ENCODE measurements at regions not wholly inside any gene's neighbourhood (a gene's known extent, or its start where the extent isn't known, plus 50 kb on each side); places are given as distances from the start of the nearest gene placed in this dataset.

GRCh38 chr6:115704028-115704427, 356.7 kb downstream of the FRK start:
- H3K4ac ChIP-seq (ENCODE audit: low read depth, low read length): no peak overlapping the region

GRCh38 chr6:115691433-115691832, 369.3 kb downstream of the FRK start:
- H3K4ac ChIP-seq (ENCODE audit: low read depth, low read length): no peak overlapping the region
- no peak overlapping the region for H3K4me3 ChIP-seq (ENCODE audit: low read depth, low read length)
- H4K8ac ChIP-seq (ENCODE audit: low read depth, low read length): no peak overlapping the region
- no peak overlapping the region for H3K9ac ChIP-seq (ENCODE audit: low read length)
- no peaks in the 10 kb centered on the region for H3K36me3 ChIP-seq (ENCODE audit: control insufficient read depth in 1 of 2, insufficient read depth in 2 of 2, low read length in 2 of 2)
- no peak overlapping the region for H2AFZ ChIP-seq (ENCODE audit: insufficient read depth, low read length, poor library complexity)
- H3K9me3 ChIP-seq (ENCODE audit: insufficient read depth, low read depth, low read length): no peaks in the 10 kb centered on the region
- H4K91ac ChIP-seq (ENCODE audit: low read depth, low read length): no peak overlapping the region
- no peak overlapping the region for H3K14ac ChIP-seq (ENCODE audit: low read length)
- H3K23ac ChIP-seq (ENCODE audit: low read length): no peak overlapping the region
- H3K27ac ChIP-seq (ENCODE audit: low read depth, low read length): no peak overlapping the region
- no peak overlapping the region for H4K12ac ChIP-seq (ENCODE audit: low read depth, low read length)
- no peak for DNase-seq
- no peak overlapping the region for H2BK12ac ChIP-seq (ENCODE audit: low read length)
- H3K27me3 ChIP-seq (ENCODE audit: insufficient read depth, low read length): no peaks in the 10 kb centered on the region
- no peaks in the 10 kb centered on the region for H3K79me1 ChIP-seq (ENCODE audit: low read length)
- no peak overlapping the region for H2BK5ac ChIP-seq (ENCODE audit: low read depth, low read length, poor library complexity)
- H3K4me1 ChIP-seq (ENCODE audit: control insufficient read depth in 1 of 2, insufficient read depth in 2 of 2, low read length in 2 of 2): no peaks in the 10 kb centered on the region
- no peak overlapping the region for H2AK5ac ChIP-seq (ENCODE audit: low read length)
- no peaks in the 10 kb centered on the region for H3K79me2 ChIP-seq (ENCODE audit: control insufficient read depth, insufficient read depth, low read length, poor library complexity)
- H3K18ac ChIP-seq (ENCODE audit: low read length): no peak overlapping the region
- H3K4me2 ChIP-seq (ENCODE audit: low read length): no peak overlapping the region
- H2BK120ac ChIP-seq (ENCODE audit: insufficient read depth, low read length, poor library complexity): no peak overlapping the region

More at GRCh38 chr6:115704028-115704427, 356.7 kb downstream of the FRK start:
- H3K36me3 ChIP-seq (ENCODE audit: control insufficient read depth in 1 of 2, insufficient read depth in 2 of 2, low read length in 2 of 2): no peaks in the 10 kb centered on the region
- H4K8ac ChIP-seq (ENCODE audit: low read depth, low read length): no peak overlapping the region
- no peak overlapping the region for H3K9ac ChIP-seq (ENCODE audit: low read length)
- H3K4me2 ChIP-seq (ENCODE audit: low read length): no peak overlapping the region
- H2AFZ ChIP-seq (ENCODE audit: insufficient read depth, low read length, poor library complexity): no peak overlapping the region
- no peaks in the 10 kb centered on the region for H3K79me1 ChIP-seq (ENCODE audit: low read length)
- no peak overlapping the region for H3K4me3 ChIP-seq (ENCODE audit: low read depth, low read length)
- H3K27ac ChIP-seq (ENCODE audit: low read depth, low read length): no peak overlapping the region
- no peak overlapping the region for H2BK120ac ChIP-seq (ENCODE audit: insufficient read depth, low read length, poor library complexity)
- H2AK5ac ChIP-seq (ENCODE audit: low read length): no peak overlapping the region
- peaks cover 3% of the 10 kb centered on the region for H3K9me3 ChIP-seq (ENCODE audit: insufficient read depth, low read depth, low read length)
- H4K12ac ChIP-seq (ENCODE audit: low read depth, low read length): no peak overlapping the region
- no peak overlapping the region for H3K18ac ChIP-seq (ENCODE audit: low read length)
- H3K27me3 ChIP-seq (ENCODE audit: insufficient read depth, low read length): no peaks in the 10 kb centered on the region
- DNase-seq: no peak
- no peak overlapping the region for H2BK12ac ChIP-seq (ENCODE audit: low read length)
- no peak overlapping the region for H4K91ac ChIP-seq (ENCODE audit: low read depth, low read length)
- no peak overlapping the region for H3K14ac ChIP-seq (ENCODE audit: low read length)
- no peak overlapping the region for H2BK5ac ChIP-seq (ENCODE audit: low read depth, low read length, poor library complexity)
- no peaks in the 10 kb centered on the region for H3K79me2 ChIP-seq (ENCODE audit: control insufficient read depth, insufficient read depth, low read length, poor library complexity)
- H3K4me1 ChIP-seq (ENCODE audit: control insufficient read depth in 1 of 2, insufficient read depth in 2 of 2, low read length in 2 of 2): no peaks in the 10 kb centered on the region
- no CpG with 5 or more reads among the region's 3 CpGs for WGBS (ENCODE audit: extremely low coverage, insufficient coverage, insufficient read length)
- no peak overlapping the region for H3K23ac ChIP-seq (ENCODE audit: low read length)

GRCh38 chr6:115690854-115691253, 369.8 kb downstream of the FRK start:
- H3K9ac ChIP-seq (ENCODE audit: low read length): no peak overlapping the region
- no peaks in the 10 kb centered on the region for H3K36me3 ChIP-seq (ENCODE audit: control insufficient read depth in 1 of 2, insufficient read depth in 2 of 2, low read length in 2 of 2)
- H3K4me3 ChIP-seq (ENCODE audit: low read depth, low read length): no peak overlapping the region
- no peaks in the 10 kb centered on the region for H3K27me3 ChIP-seq (ENCODE audit: insufficient read depth, low read length)
- no peak overlapping the region for H3K4me2 ChIP-seq (ENCODE audit: low read length)
- H4K12ac ChIP-seq (ENCODE audit: low read depth, low read length): no peak overlapping the region
- H3K79me1 ChIP-seq (ENCODE audit: low read length): no peaks in the 10 kb centered on the region
- H3K4ac ChIP-seq (ENCODE audit: low read depth, low read length): no peak overlapping the region
- DNase-seq: no peak
- H2AK5ac ChIP-seq (ENCODE audit: low read length): no peak overlapping the region
- H3K14ac ChIP-seq (ENCODE audit: low read length): no peak overlapping the region
- no peak overlapping the region for H4K8ac ChIP-seq (ENCODE audit: low read depth, low read length)
- no peak overlapping the region for H2BK120ac ChIP-seq (ENCODE audit: insufficient read depth, low read length, poor library complexity)
- H3K23ac ChIP-seq (ENCODE audit: low read length): no peak overlapping the region
- no CpG with 5 or more reads among the region's 3 CpGs for WGBS (ENCODE audit: extremely low coverage, insufficient coverage, insufficient read length)
- no peak overlapping the region for H2AFZ ChIP-seq (ENCODE audit: insufficient read depth, low read length, poor library complexity)
- H3K79me2 ChIP-seq (ENCODE audit: control insufficient read depth, insufficient read depth, low read length, poor library complexity): no peaks in the 10 kb centered on the region
- H4K91ac ChIP-seq (ENCODE audit: low read depth, low read length): no peak overlapping the region
- H3K4me1 ChIP-seq (ENCODE audit: control insufficient read depth in 1 of 2, insufficient read depth in 2 of 2, low read length in 2 of 2): no peaks in the 10 kb centered on the region
- H2BK12ac ChIP-seq (ENCODE audit: low read length): no peak overlapping the region
- H3K18ac ChIP-seq (ENCODE audit: low read length): no peak overlapping the region
- H3K27ac ChIP-seq (ENCODE audit: low read depth, low read length): no peak overlapping the region
- H3K9me3 ChIP-seq (ENCODE audit: insufficient read depth, low read depth, low read length): no peaks in the 10 kb centered on the region
- H2BK5ac ChIP-seq (ENCODE audit: low read depth, low read length, poor library complexity): no peak overlapping the region

GRCh38 chr6:115681978-115682775, 378.5 kb downstream of the FRK start:
- Histone ChIP-seq H3K9me3 (ENCODE audit: insufficient read depth, low read depth, low read length) (no peaks in the 10 kb centered on the region), H3K4me3 (ENCODE audit: low read depth, low read length) (no peak overlapping the region), H3K18ac (ENCODE audit: low read length) (no peak overlapping the region), H3K27ac (ENCODE audit: low read depth, low read length) (no peak overlapping the region), H3K79me2 (ENCODE audit: control insufficient read depth, insufficient read depth, low read length, poor library complexity) (no peaks in the 10 kb centered on the region), H2AK5ac (ENCODE audit: low read length) (no peak overlapping the region), H3K4me1 (ENCODE audit: control insufficient read depth in 1 of 2, insufficient read depth in 2 of 2, low read length in 2 of 2) (no peaks in the 10 kb centered on the region), H3K27me3 (ENCODE audit: insufficient read depth, low read length) (no peaks in the 10 kb centered on the region), H3K14ac (ENCODE audit: low read length) (no peak overlapping the region), H3K4me2 (ENCODE audit: low read length) (no peak overlapping the region), H4K91ac (ENCODE audit: low read depth, low read length) (no peak overlapping the region), H3K4ac (ENCODE audit: low read depth, low read length) (no peak overlapping the region), H2AFZ (ENCODE audit: insufficient read depth, low read length, poor library complexity) (no peak overlapping the region), H3K23ac (ENCODE audit: low read length) (no peak overlapping the region), H4K8ac (ENCODE audit: low read depth, low read length) (no peak overlapping the region), H3K36me3 (ENCODE audit: control insufficient read depth in 1 of 2, insufficient read depth in 2 of 2, low read length in 2 of 2) (no peaks in the 10 kb centered on the region), H4K12ac (ENCODE audit: low read depth, low read length) (no peak overlapping the region), H3K9ac (ENCODE audit: low read length) (no peak overlapping the region), H2BK5ac (ENCODE audit: low read depth, low read length, poor library complexity) (no peak overlapping the region), H2BK12ac (ENCODE audit: low read length) (no peak overlapping the region), H3K79me1 (ENCODE audit: low read length) (no peaks in the 10 kb centered on the region), H2BK120ac (ENCODE audit: insufficient read depth, low read length, poor library complexity) (no peak overlapping the region)
- WGBS (ENCODE audit: extremely low coverage, insufficient coverage, insufficient read length): no CpG with 5 or more reads among the region's 5 CpGs
- DNase-seq: no peak
